ENCODE measurements at regions not wholly inside any gene's neighbourhood (a gene's known extent, or its start where the extent isn't known, plus 50 kb on each side); places are given as distances from the start of the nearest gene placed in this dataset.
"Not testable (repeated sequence)": the region's sequence is repeated elsewhere in the genome, so short reads cannot be mapped to it uniquely, and the experiment has no call there.

GRCh38 chr6:8361259-8361658 lies 74.1 kb downstream of the SLC35B3 start:
- DNase-seq, result no peak

- no peak for DNase-seq
Observed at GRCh38 chr6:8352966-8353340, 82.4 kb downstream of the SLC35B3 start.

DNA sequence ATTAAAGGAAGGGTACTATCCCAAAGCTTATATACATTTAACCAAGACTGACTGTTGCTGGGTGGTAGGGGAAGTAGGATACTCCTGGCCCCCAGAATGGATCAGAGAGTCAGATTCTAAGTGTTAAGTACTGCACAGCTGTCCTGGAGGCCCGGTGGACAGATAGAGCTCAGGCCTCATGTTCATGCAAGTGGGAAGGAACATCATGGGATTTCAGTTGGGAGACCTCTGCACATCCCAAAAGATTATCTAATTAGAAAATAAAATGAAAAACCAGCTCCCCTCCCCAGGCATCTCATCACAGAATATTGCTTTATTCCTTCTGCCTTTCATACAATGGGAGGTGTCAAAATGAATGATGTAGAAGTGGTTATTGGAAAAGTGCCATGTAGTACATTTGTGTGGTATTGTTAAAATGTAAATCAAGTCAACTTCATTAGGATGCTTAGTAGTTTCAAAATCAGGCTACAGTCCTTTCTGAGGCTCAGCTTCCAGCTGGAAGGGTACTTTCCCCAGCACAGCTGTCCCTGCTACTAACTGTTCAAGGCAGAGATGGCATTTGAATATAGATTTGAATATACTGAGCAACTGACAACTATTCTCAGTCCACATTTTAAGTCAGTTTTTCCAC lies 82.9 kb downstream of the SLC35B3 start:
- DNase-seq, result no peak

- DNase-seq, result no peak
Observed at GRCh38 chr6:8343600-8343999, 91.7 kb downstream of the SLC35B3 start.

DNA sequence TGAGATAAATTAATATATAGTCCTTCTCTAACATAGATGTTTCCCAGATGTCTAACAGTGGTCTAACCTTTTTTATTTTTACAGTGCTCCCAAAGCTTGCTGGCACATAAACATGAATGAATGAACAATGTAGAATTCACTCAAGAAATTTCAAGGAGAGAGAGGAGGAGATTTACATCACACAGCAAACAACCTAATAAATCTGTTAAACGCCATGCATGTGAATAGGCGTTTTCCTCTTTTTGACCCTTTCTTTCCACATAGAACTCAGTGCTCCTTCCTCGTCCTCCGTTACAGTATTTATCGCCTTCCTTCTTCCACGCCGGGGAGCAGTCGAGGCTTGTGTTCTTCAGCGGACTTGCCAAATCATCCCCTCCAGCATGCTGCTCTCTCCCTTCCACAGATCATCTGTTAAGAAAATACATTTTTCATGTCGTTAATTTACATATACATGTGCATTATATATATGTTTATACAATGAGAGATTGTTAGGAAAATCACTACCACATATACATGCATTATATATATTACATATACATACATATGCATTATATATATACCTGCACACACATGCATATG lies 93.0 kb downstream of the SLC35B3 start:
- DNase-seq, result no peak

- DNase-seq, result no peak
Observed at GRCh38 chr6:8337147-8337546, 98.2 kb downstream of the SLC35B3 start.

- no peak for DNase-seq
Observed at GRCh38 chr6:8336406-8337057, 98.8 kb downstream of the SLC35B3 start.

- no peak for DNase-seq
Observed at GRCh38 chr6:8335896-8336295, 99.4 kb downstream of the SLC35B3 start.

- DNase-seq, result no peak
Observed at GRCh38 chr6:8335381-8335780, 100.0 kb downstream of the SLC35B3 start.

DNA sequence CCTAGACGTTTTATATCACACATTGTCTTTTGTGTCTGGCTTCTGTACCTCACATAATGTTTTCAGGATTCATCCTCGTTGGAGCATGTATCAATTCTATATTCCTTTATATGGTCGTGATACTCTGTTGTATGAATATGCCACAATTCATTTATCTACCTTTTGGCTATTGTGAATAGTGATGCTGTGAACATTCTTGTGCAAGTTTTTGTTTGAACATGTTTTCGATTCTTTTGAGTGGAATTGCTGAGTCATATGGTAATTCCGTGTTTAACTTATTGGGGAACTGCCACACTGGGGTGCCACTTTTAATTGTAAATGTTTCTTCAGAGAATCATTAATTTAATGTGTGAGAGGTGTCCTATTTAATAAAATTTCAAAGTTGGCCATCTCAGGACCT lies 101.2 kb downstream of the SLC35B3 start:
- DNase-seq, result no peak

DNA sequence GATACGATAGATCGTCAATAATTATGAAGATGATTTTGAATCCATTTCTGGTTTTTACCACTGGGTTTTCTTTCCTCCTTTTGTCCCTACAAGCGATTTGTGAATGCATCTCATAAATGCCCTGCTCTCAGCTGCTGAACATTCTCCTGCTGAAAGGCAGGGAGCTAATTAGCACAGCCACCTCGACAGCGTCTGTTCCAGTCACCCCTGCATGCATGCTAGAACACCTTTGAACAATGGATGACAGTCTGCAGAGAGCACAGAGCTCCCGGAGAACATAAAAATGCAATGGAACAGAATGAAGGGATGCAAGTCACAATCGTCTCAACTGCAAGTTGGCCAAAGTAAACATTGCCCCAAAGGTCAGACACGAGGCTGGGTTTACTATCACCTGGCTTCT lies 105.8 kb downstream of the SLC35B3 start:
- no peak for DNase-seq

- no peak for DNase-seq
Observed at GRCh38 chr6:8325743-8326142, 109.6 kb downstream of the SLC35B3 start.

DNA sequence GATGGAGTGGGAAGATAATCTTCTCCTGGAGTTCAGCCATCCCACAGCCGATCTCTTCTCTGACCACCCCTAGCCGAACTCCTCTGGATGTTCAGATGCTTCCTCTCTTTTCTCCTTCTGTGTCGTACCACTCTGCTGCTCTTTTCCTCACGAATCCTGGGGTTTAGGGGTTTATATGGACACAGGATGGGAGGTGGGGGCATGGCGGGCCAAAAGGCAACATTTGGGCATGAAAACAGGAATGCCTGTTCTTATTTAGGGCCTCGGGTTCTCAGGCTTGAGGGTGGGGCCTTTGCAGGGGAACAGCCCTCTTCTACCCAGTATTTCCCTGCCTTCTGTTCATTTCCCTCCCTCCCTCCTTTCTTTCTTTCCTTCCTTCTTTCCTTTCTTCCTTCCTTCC lies 112.7 kb downstream of the SLC35B3 start:
- DNase-seq, result no peak

DNA sequence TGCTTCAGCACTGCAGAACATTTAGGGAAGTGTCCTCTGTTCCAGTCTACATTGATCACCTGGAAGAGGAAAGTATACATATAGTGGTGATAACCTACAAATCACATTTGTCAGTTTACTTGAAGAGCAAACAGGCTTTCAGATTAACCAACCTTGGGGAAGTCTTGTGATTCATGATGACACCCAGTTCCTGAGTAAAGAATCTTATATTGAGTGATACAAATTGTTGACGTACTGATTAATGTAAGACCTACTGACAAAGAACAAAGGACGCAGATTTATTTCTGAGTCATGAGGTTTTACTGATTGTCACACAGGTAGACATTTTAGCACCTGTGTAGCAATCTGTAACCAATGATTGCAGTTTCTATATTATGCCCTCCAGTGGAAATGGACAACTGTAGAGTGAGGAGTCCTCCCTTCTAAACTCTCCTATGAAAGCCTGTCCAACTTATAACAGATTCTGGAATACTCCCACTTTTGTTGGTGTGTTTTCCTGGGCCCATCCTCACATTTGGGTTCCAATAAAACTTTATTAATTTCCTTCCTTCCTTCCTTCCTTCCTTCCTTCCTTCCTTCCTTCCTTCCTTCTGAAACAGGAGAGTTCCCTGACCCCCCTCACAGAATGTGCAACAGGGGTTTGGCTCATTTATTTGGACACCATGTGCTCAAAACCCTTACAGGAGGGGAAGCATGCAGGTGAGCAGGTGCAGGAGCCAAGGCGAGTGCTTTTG lies 113.5 kb downstream of the SLC35B3 start:
- no peak for DNase-seq

- DNase-seq, result no peak
Observed at GRCh38 chr6:8315154-8315553, 120.2 kb downstream of the SLC35B3 start.

GRCh38 chr6:8301502-8301901 lies 133.8 kb downstream of the SLC35B3 start:
- DNase-seq, result no peak

DNA sequence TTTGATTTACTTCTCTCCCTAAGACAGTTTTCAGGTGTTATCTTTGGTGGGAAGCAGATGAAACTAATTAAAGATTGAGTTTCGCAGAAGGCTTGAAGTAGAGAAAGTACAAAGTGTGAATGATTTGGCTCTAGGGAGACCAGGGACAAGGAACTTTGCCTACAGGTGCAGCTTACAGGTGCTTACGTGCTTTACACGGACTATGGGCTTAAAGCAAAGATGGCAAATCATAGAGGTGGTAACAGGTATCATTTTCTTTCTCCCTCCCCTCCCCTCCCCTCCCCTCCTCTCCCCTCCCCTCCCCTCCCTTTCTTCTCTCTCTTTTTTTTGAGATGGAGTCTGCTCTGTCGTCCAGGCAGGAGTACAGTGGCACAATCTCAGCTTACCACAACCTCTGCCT lies 136.3 kb downstream of the SLC35B3 start:
- DNase-seq, result no peak

GRCh38 chr6:8282946-8283345 lies 152.4 kb downstream of the SLC35B3 start:
- DNase-seq, result not testable (repeated sequence)

DNA sequence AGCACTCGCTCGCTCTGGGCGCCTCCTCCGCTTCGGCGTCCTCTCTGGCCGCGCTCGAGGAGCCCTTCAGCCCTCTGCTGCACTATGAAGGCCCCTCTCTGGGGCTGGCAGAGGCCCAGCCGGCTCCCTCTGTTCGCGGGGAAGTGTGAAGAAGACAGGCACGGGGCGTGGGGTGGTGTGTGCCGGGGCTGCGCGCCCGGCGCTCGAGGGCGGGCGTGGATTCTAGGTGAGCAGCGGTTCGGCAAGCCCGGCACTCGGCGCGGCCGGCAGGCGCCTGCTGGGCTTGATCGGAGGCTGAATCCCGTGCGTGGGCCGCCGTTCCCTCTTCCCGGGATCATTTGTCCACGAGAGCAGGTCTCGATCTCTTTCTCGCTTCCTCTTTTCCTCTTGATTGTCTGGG lies 153.0 kb downstream of the SLC35B3 start:
- DNase-seq, result no peak

GRCh38 chr6:8279041-8279805 lies 156.1 kb downstream of the SLC35B3 start:
- no peak for DNase-seq

GRCh38 chr6:8278562-8278961 lies 156.8 kb downstream of the SLC35B3 start:
- DNase-seq, result no peak

DNA sequence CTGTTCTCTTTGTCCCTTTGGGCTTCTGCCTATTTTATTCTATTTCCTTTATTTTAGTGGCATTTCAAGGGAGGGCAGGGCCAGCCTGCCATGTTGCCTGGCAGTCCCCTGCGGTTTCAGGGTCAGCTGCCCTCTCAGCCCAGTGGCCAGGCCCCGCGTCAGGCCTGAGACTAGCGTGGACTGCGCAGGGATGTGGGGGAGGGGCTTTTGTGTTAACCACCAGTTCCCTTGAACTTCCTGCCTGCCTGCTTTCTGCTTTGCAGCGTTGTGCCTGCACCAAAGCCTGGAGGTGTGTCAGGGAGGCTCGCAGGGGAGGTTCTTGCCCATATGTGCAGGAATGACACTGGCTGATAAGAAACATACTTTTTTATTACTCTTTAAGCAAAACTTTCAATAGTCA lies 157.6 kb downstream of the SLC35B3 start:
- no peak for DNase-seq

DNA sequence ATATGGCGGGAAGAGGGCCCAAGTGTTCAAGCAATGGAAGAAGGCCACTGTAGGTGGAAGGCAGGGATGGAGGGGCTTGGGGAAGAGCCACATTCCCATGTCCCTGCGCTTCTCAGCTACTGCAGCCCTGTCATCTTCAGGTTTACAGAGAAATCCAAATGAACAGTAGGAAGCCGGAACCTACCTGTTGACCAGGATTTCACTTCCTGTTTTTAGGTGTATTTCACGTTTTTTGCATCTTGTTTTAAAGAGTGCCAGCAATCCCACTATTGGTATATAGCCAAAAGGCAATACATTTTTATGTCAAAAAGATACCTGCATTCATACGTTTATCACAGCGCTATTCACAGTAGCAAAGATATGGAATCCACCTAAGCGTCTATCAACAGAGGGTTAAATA lies 159.2 kb downstream of the SLC35B3 start:
- no peak for DNase-seq
